ENCODE measurements at regions not wholly inside any gene's neighbourhood (a gene's known extent, or its start where the extent isn't known, plus 50 kb on each side); places are given as distances from the start of the nearest gene placed in this dataset.

- TF ChIP-seq POLR2A (IDR thresholded peaks at IDR 0.05) (no peak), CTCF (IDR thresholded peaks at IDR 0.05) (no peak)
Observed at GRCh38 chr12:90562671-90563070, 392.3 kb downstream of the CCER1 start.
